GM23338 (cell line): ENCODE measurements at regions not wholly inside any gene's neighbourhood (a gene's known extent, or its start where the extent isn't known, plus 50 kb on each side); places are given as distances from the start of the nearest gene placed in this dataset.

Source experiments
- ATAC-seq: fragments of 200-7000 bp; cut with Tn5 transposase; 3 replicates; pipeline ENCODE4 v1.9.1; 2020
- DNase-seq: peaks from one replicate; pipeline ENCODE4 v3.0.0-alpha.2; 2015; ENCODE audit warnings: low spot score
- H2AFZ ChIP-seq: fragments of 200-600 bp; sonication (generic); 2 replicates; pipeline ENCODE4 v1.8.0; 2016; ENCODE audit warnings: antibody characterized with exemption, mild to moderate bottlenecking, moderate library complexity
- H3F3A ChIP-seq: fragments of 200-600 bp; sonication (generic); replicated peaks from 2 replicates; pipeline ENCODE4 v1.8.0; 2017; ENCODE audit warnings: antibody characterized with exemption, mixed run types, low read depth
- H3K27ac ChIP-seq: fragments of 200-600 bp; sonication (generic); 2 replicates; pipeline ENCODE4 v1.6.1; 2016; ENCODE audit warnings: low read depth
- H3K27me3 ChIP-seq: fragments of 200-600 bp; sonication (generic); 2 replicates; pipeline ENCODE4 v1.8.0; 2016; ENCODE audit warnings: mild to moderate bottlenecking, mixed run types, moderate library complexity; ENCODE audit not compliant: insufficient read depth
- H3K36me3 ChIP-seq: fragments of 200-600 bp; sonication (generic); 2 replicates; pipeline ENCODE4 v1.8.0; 2016; ENCODE audit warnings: mild to moderate bottlenecking; ENCODE audit not compliant: insufficient read depth
- H3K4me1 ChIP-seq: fragments of 200-600 bp; sonication (generic); 2 replicates; pipeline ENCODE4 v1.8.0; 2016; ENCODE audit warnings: mild to moderate bottlenecking, moderate library complexity; ENCODE audit not compliant: insufficient read depth
- H3K4me2 ChIP-seq: fragments of 200-600 bp; sonication (generic); 2 replicates; pipeline ENCODE4 v1.7.1; 2017; ENCODE audit warnings: mixed run types
- H3K4me3 ChIP-seq: fragments of 200-600 bp; sonication (generic); 2 replicates; pipeline ENCODE4 v1.6.1; 2016; ENCODE audit warnings: mixed run types
- H3K79me2 ChIP-seq: fragments of 200-600 bp; sonication (generic); replicated peaks from 2 replicates; pipeline ENCODE4 v1.8.0; 2017; ENCODE audit warnings: mild to moderate bottlenecking; ENCODE audit not compliant: insufficient read depth
- H3K9me2 ChIP-seq: fragments of 200-600 bp; sonication (generic); 2 replicates; pipeline ENCODE4 v1.8.0; 2017; ENCODE audit not compliant: insufficient read depth
- H4K20me1 ChIP-seq: fragments of 200-600 bp; sonication (generic); replicated peaks from 2 replicates; pipeline ENCODE4 v1.8.0; 2017; ENCODE audit warnings: mild to moderate bottlenecking; ENCODE audit not compliant: insufficient read depth
- H3K27ac Mint-ChIP-seq: 2 replicates; pipeline ENCODE4 v1.8.0; 2020; ENCODE audit warnings: inconsistent platforms, mild to moderate bottlenecking, moderate library complexity, mixed read lengths
- H3K27me3 Mint-ChIP-seq: 3 replicates; pipeline ENCODE4 v1.8.0; 2022; ENCODE audit warnings: low read depth, mild to moderate bottlenecking, moderate library complexity, mixed read lengths, inconsistent platforms; ENCODE audit not compliant: insufficient read depth, poor library complexity
- H3K36me3 Mint-ChIP-seq: 3 replicates; pipeline ENCODE4 v1.8.0; 2021; ENCODE audit warnings: low read depth, mild to moderate bottlenecking, inconsistent platforms, moderate library complexity, mixed read lengths
- H3K4me1 Mint-ChIP-seq: 3 replicates; pipeline ENCODE4 v1.8.0; 2020; ENCODE audit warnings: mild to moderate bottlenecking, inconsistent platforms, mixed read lengths
- H3K4me3 Mint-ChIP-seq: 3 replicates; pipeline ENCODE4 v1.8.0; 2021; ENCODE audit warnings: moderate library complexity, mild to moderate bottlenecking, inconsistent platforms, mixed read lengths
- H3K9me3 Mint-ChIP-seq: 3 replicates; pipeline ENCODE4 v1.8.0; 2020; ENCODE audit warnings: moderate library complexity, mild to moderate bottlenecking, inconsistent platforms, mixed read lengths
- CREB1 ChIP-seq: fragments of 250-450 bp; sonication (Bioruptor Pico); IDR thresholded peaks from 2 replicates; pipeline ENCODE4 v1.5.0; 2020; ENCODE audit warnings: low read depth, mild to moderate bottlenecking, moderate library complexity
- ETS1 ChIP-seq: IDR thresholded peaks from 2 replicates; pipeline ENCODE4 v1.6.1; 2016; ENCODE audit warnings: antibody characterized with exemption
- EZH2 ChIP-seq: fragments of 200-600 bp; sonication (generic); IDR thresholded peaks from one replicate; pipeline ENCODE4 v1.8.0; 2017; ENCODE audit warnings: antibody characterized with exemption, mild to moderate bottlenecking, low read depth; ENCODE audit not compliant: unreplicated experiment
- JUNB ChIP-seq: IDR thresholded peaks from one replicate; pipeline ENCODE4 v1.6.1; 2016; ENCODE audit warnings: antibody characterized with exemption; ENCODE audit not compliant: unreplicated experiment
- POLR2AphosphoS5 ChIP-seq: IDR thresholded peaks from 2 replicates; pipeline ENCODE4 v1.6.1; 2016; ENCODE audit warnings: antibody characterized with exemption, low read depth
- REST ChIP-seq: IDR thresholded peaks from one replicate; pipeline ENCODE4 v1.6.1; 2018; ENCODE audit warnings: antibody characterized with exemption; ENCODE audit not compliant: unreplicated experiment
- STAT1 ChIP-seq: IDR thresholded peaks from one replicate; pipeline ENCODE4 v1.6.1; 2016; ENCODE audit warnings: antibody characterized with exemption; ENCODE audit not compliant: unreplicated experiment
- ZNF114 ChIP-seq: fragments of 250-450 bp; sonication (Bioruptor Pico); IDR thresholded peaks from 2 replicates; pipeline ENCODE4 v1.5.0; 2020; ENCODE audit warnings: mild to moderate bottlenecking, moderate library complexity
- ZNF331 ChIP-seq: fragments of 250-450 bp; sonication (Bioruptor Pico); IDR thresholded peaks from 2 replicates; pipeline ENCODE4 v1.5.0; 2020; ENCODE audit warnings: low read depth, mild to moderate bottlenecking, moderate library complexity
- ZNF462 ChIP-seq: fragments of 250-450 bp; sonication (Bioruptor Pico); IDR thresholded peaks from 2 replicates; pipeline ENCODE4 v1.5.0; 2020; ENCODE audit warnings: mild to moderate bottlenecking, moderate library complexity
- TF ChIP-seq, protein P1 (sequence below), 2 experiments: fragments of 200-600 bp in 1 of 2; sonication (generic) in 1 of 2; conservative IDR thresholded peaks; 2 replicates each; pipeline versions ENCODE4 v1.5.1 to v1.6.1; 2016 to 2017; ENCODE audit warnings: antibody characterized with exemption in 2 of 2, low read depth in 2 of 2, mild to moderate bottlenecking in 2 of 2, moderate library complexity in 1 of 2

- TF ChIP-seq ZNF462 (no peak), ETS1 (no peak), STAT1 (no peak), ZNF331 (CRISPR knock-in tag) (no peak), JUNB (no peak)
Observed at GRCh38 chr3:84184937-84185336, 773.9 kb upstream of the CADM2 start (continued).

- Histone ChIP-seq H2AFZ (no peak overlapping the region), H3K36me3 (peaks cover 3% of the 10 kb centered on the region; the same call in 1 of the 2 replicates), H3K27me3 (no peaks in the 10 kb centered on the region), H3K9me2 (0 out of 2 replicates have a peak, but pooled peaks cover 4% of the 10 kb centered on the region), H3K4me3 (no peak overlapping the region), H3K79me2 (no peaks in the 10 kb centered on the region), H3F3A (no peaks in the 10 kb centered on the region), H3K4me1 (no peaks in the 10 kb centered on the region), H3K4me2 (no peak overlapping the region), H4K20me1 (no peaks in the 10 kb centered on the region), H3K27ac (no peak overlapping the region)
- DNase-seq (no peak), ATAC-seq (no peak)
- peaks cover 35% of the 10 kb centered on the region for H3K9me3 Mint-ChIP-seq
- no peaks in the 10 kb centered on the region for H3K27me3 Mint-ChIP-seq
- no peak overlapping the region for H3K4me3 Mint-ChIP-seq
- H3K27ac Mint-ChIP-seq = no peak overlapping the region
- H3K36me3 Mint-ChIP-seq = peaks cover 24% of the 10 kb centered on the region
- H3K4me1 Mint-ChIP-seq = no peaks in the 10 kb centered on the region
- TF ChIP-seq, protein P1, sequence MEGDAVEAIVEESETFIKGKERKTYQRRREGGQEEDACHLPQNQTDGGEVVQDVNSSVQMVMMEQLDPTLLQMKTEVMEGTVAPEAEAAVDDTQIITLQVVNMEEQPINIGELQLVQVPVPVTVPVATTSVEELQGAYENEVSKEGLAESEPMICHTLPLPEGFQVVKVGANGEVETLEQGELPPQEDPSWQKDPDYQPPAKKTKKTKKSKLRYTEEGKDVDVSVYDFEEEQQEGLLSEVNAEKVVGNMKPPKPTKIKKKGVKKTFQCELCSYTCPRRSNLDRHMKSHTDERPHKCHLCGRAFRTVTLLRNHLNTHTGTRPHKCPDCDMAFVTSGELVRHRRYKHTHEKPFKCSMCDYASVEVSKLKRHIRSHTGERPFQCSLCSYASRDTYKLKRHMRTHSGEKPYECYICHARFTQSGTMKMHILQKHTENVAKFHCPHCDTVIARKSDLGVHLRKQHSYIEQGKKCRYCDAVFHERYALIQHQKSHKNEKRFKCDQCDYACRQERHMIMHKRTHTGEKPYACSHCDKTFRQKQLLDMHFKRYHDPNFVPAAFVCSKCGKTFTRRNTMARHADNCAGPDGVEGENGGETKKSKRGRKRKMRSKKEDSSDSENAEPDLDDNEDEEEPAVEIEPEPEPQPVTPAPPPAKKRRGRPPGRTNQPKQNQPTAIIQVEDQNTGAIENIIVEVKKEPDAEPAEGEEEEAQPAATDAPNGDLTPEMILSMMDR (conservative IDR thresholded peaks at IDR 0.05; ENCODE audit: low read depth in 2 of 2) = no peak
- TF ChIP-seq EZH2 (no peak), REST (no peak), ZNF114 (CRISPR knock-in tag) (no peak), STAT1 (no peak), JUNB (no peak), POLR2AphosphoS5 (no peak), CREB1 (no peak), ZNF331 (CRISPR knock-in tag) (no peak)
Observed at GRCh38 chr3:84194029-84194428, 764.8 kb upstream of the CADM2 start.
